Upper lobe of right lung (tissue), 1 donor: ENCODE measurements at regions not wholly inside any gene's neighbourhood (a gene's known extent, or its start where the extent isn't known, plus 50 kb on each side); places are given as distances from the start of the nearest gene placed in this dataset.

Experiments used
- ATAC-seq: fragments of 200-7000 bp; cut with Tn5 transposase; one replicate; pipeline ENCODE4 v1.9.1; 2020; ENCODE audit warnings: mild to moderate bottlenecking, moderate library complexity
- DNase-seq: peaks from one replicate; pipeline ENCODE4 v3.0.0-alpha.2; 2020
- H3K27ac ChIP-seq: fragments of 200-600 bp; one replicate; pipeline ENCODE4 v1.8.0; 2022
- H3K27me3 ChIP-seq: fragments of 200-600 bp; one replicate; pipeline ENCODE4 v1.8.0; 2022; ENCODE audit warnings: mild to moderate bottlenecking
- H3K36me3 ChIP-seq: fragments of 200-600 bp; one replicate; pipeline ENCODE4 v1.8.0; 2022
- H3K4me1 ChIP-seq: fragments of 200-600 bp; one replicate; pipeline ENCODE4 v1.8.0; 2022
- H3K4me3 ChIP-seq: fragments of 200-600 bp; one replicate; pipeline ENCODE4 v1.8.0; 2022; ENCODE audit warnings: mild to moderate bottlenecking
- H3K9me3 ChIP-seq: fragments of 200-600 bp; one replicate; pipeline ENCODE4 v1.8.0; 2022
- CTCF ChIP-seq: fragments of 200-600 bp; IDR thresholded peaks from one replicate; pipeline ENCODE4 v1.8.0; 2022; ENCODE audit warnings: antibody characterized with exemption
- intact Hi-C: fragments of 100-400 bp; cut with DNase I; formaldehyde crosslinking; loops from one replicate; pipeline ENCODE4 v1.11.0; 2022
- donor health status: DM: no; HTN: yes; CAD: no; lungs with severe emphysema.

DNA sequence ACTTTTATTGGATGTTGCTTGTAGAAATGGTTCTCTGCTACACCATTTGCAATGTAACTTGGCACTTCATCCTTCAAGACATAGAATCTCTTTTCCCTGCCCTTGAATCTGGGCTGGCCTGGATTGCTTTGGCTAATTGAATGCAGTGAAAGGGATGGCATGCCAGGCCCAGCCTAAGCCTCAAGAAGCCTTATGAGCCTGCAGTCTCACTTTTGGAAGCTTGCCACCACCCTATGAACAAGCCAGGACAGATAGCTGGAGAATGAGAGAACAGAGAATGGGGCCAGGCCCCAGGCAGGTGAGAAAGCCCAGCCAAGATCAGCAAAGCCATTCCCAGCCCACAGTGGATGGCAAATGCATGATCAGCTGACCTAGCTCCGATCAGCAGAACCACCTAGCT is 117.0 kb upstream of the ADRA1D start:
- Histone ChIP-seq H3K4me1 (peaks cover 13% of the 10 kb centered on the region), H3K27me3 (no peaks in the 10 kb centered on the region), H3K27ac (no peak overlapping the region), H3K36me3 (no peaks in the 10 kb centered on the region), H3K4me3 (no peak overlapping the region), H3K9me3 (no peaks in the 10 kb centered on the region)
- TF ChIP-seq CTCF = no peak
- intact Hi-C loops = no loop called here
- no peak for DNase-seq
- no peak for ATAC-seq

DNA sequence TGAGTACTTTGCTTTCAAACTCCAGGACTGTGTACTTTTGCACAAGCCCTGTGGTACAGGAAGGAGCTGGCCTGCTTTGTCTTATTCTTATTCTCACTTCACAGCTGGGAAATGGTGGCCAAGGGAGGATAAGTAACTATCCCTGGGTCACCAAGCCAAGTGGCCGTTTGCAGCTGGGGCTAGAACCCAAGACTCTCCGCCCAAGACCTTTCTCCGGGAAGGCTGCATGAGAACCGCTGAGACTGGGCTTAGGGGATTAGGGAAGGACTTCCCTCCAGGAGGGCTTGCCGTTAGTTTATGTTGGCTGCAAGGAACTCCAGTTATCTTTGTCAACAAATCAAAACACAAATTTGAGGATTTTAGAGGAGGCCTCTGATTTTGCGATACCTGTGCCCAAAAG is 109.5 kb upstream of the ADRA1D start:
- H3K36me3 ChIP-seq = no peaks in the 10 kb centered on the region
- H3K9me3 ChIP-seq = no peaks in the 10 kb centered on the region
- TF ChIP-seq CTCF = no peak
- intact Hi-C loops = no loop called here
- no peak for DNase-seq
- no peaks in the 10 kb centered on the region for H3K4me1 ChIP-seq
- no peak for ATAC-seq
- H3K27ac ChIP-seq = no peak overlapping the region
- H3K4me3 ChIP-seq = no peak overlapping the region
- H3K27me3 ChIP-seq = no peaks in the 10 kb centered on the region

GRCh38 chr20:4352348-4352747 is 103.3 kb upstream of the ADRA1D start:
- DNase-seq = no peak
- no peak for ATAC-seq
- no peaks in the 10 kb centered on the region for H3K27me3 ChIP-seq
- no peaks in the 10 kb centered on the region for H3K4me1 ChIP-seq
- intact Hi-C loops = no loop called here
- TF ChIP-seq CTCF = no peak
- H3K4me3 ChIP-seq = no peak overlapping the region
- H3K36me3 ChIP-seq = no peaks in the 10 kb centered on the region
- no peak overlapping the region for H3K27ac ChIP-seq
- peaks cover 5% of the 10 kb centered on the region for H3K9me3 ChIP-seq

GRCh38 chr20:4350096-4350495 is 101.0 kb upstream of the ADRA1D start:
- Histone ChIP-seq H3K4me3 (no peak overlapping the region), H3K27me3 (no peaks in the 10 kb centered on the region), H3K4me1 (no peaks in the 10 kb centered on the region), H3K36me3 (no peaks in the 10 kb centered on the region), H3K27ac (no peak overlapping the region), H3K9me3 (peaks cover 5% of the 10 kb centered on the region)
- intact Hi-C loops = no loop called here
- no peak for ATAC-seq
- no peak for DNase-seq
- no peak for TF ChIP-seq CTCF

GRCh38 chr20:4344670-4345069 is 95.6 kb upstream of the ADRA1D start:
- no peak for TF ChIP-seq CTCF
- Histone ChIP-seq H3K4me1 (no peaks in the 10 kb centered on the region), H3K27me3 (no peaks in the 10 kb centered on the region), H3K27ac (no peak overlapping the region), H3K36me3 (no peaks in the 10 kb centered on the region), H3K9me3 (no peaks in the 10 kb centered on the region), H3K4me3 (no peak overlapping the region)
- no peak for DNase-seq
- ATAC-seq = no peak
- intact Hi-C loops = no loop called here

DNA sequence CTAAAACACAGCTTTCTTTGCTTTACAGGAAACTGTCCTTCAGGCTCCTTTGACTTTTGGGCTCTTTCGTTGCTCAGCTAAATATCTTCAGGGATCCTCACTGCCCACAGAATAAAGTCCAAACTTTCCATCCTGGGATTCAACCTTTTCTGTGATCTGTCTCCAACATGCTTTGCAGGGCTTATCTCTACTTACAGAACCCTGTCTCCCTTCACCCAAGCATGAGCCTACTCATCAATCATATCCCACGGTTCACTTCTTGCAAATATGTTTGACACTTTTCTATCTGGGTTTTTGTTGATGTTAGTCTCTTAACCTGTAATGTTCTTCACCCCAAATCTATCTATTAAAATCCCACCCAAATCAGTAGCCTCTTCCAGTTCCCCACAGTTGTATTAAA is 93.5 kb upstream of the ADRA1D start:
- H3K27me3 ChIP-seq = no peaks in the 10 kb centered on the region
- no peaks in the 10 kb centered on the region for H3K9me3 ChIP-seq
- no peak overlapping the region for H3K4me3 ChIP-seq
- DNase-seq (no peak), ATAC-seq (no peak)
- no peak overlapping the region for H3K27ac ChIP-seq
- TF ChIP-seq CTCF = no peak
- H3K4me1 ChIP-seq = no peaks in the 10 kb centered on the region
- no peaks in the 10 kb centered on the region for H3K36me3 ChIP-seq
- intact Hi-C loops = no loop called here
